ENCODE measurements at regions not wholly inside any gene's neighbourhood (a gene's known extent, or its start where the extent isn't known, plus 50 kb on each side); places are given as distances from the start of the nearest gene placed in this dataset.

- peak; percentile 67 for DNase-seq (ENCODE audit: low spot score)
Measured at GRCh38 chr16:66147291-66147690, 219.2 kb upstream of the CDH5 start.

GRCh38 chr16:66146798-66147197 lies 219.7 kb upstream of the CDH5 start:
- DNase-seq (ENCODE audit: low spot score) = no peak

- no peak for DNase-seq (ENCODE audit: low spot score)
Measured at GRCh38 chr16:66144641-66145040, 221.8 kb upstream of the CDH5 start.

GRCh38 chr16:66143415-66143814 lies 223.1 kb upstream of the CDH5 start:
- DNase-seq (ENCODE audit: low spot score) = no peak

- no peak for DNase-seq (ENCODE audit: low spot score)
Measured at GRCh38 chr16:66141885-66142284, 224.6 kb upstream of the CDH5 start.

GRCh38 chr16:66137853-66138252 lies 228.6 kb upstream of the CDH5 start:
- DNase-seq (ENCODE audit: low spot score) = no peak

- DNase-seq (ENCODE audit: low spot score) = no peak
Measured at GRCh38 chr16:66136841-66137240, 229.7 kb upstream of the CDH5 start.

- DNase-seq (ENCODE audit: low spot score) = no peak
Measured at GRCh38 chr16:66135838-66136237, 230.7 kb upstream of the CDH5 start.

- DNase-seq (ENCODE audit: low spot score) = peak; percentile 59
Measured at GRCh38 chr16:66135421-66135831, 231.1 kb upstream of the CDH5 start.

GRCh38 chr16:66134875-66135274 lies 231.6 kb upstream of the CDH5 start:
- DNase-seq (ENCODE audit: low spot score) = no peak

- DNase-seq (ENCODE audit: low spot score) = peak; percentile 61
Measured at GRCh38 chr16:66133643-66134338, 232.7 kb upstream of the CDH5 start.

GRCh38 chr16:66131895-66132294 lies 234.6 kb upstream of the CDH5 start:
- no peak for DNase-seq (ENCODE audit: low spot score)

- DNase-seq (ENCODE audit: low spot score) = no peak
Measured at GRCh38 chr16:66131156-66131807, 235.2 kb upstream of the CDH5 start.

- DNase-seq (ENCODE audit: low spot score) = no peak
Measured at GRCh38 chr16:66130296-66130905, 236.1 kb upstream of the CDH5 start.

GRCh38 chr16:66129196-66129595 lies 237.3 kb upstream of the CDH5 start:
- DNase-seq (ENCODE audit: low spot score) = no peak

GRCh38 chr16:66128371-66128770 lies 238.1 kb upstream of the CDH5 start:
- no peak for DNase-seq (ENCODE audit: low spot score)

- DNase-seq (ENCODE audit: low spot score) = no peak
Measured at GRCh38 chr16:66127459-66128370, 238.8 kb upstream of the CDH5 start.

- DNase-seq (ENCODE audit: low spot score) = no peak
Measured at GRCh38 chr16:66121466-66121865, 245.0 kb upstream of the CDH5 start.

- no peak for DNase-seq (ENCODE audit: low spot score)
Measured at GRCh38 chr16:66120656-66121055, 245.8 kb upstream of the CDH5 start.

GRCh38 chr16:66116163-66117002 lies 250.1 kb upstream of the CDH5 start:
- no peak for DNase-seq (ENCODE audit: low spot score)

GRCh38 chr16:66115373-66115772 lies 251.1 kb upstream of the CDH5 start:
- no peak for DNase-seq (ENCODE audit: low spot score)

Data from umbilical cord (tissue), 1 donor.